Glomerular endothelial cell (primary cell): ENCODE measurements at regions not wholly inside any gene's neighbourhood (a gene's known extent, or its start where the extent isn't known, plus 50 kb on each side); places are given as distances from the start of the nearest gene placed in this dataset.
"Not testable (repeated sequence)": the region's sequence is repeated elsewhere in the genome, so short reads cannot be mapped to it uniquely, and the experiment has no call there.

Experiments used
- DNase-seq: peaks from one replicate; pipeline ENCODE4 v3.0.0-alpha.2; 2011; ENCODE audit warnings: low read depth, low spot score; ENCODE audit errors: extremely low read depth

- DNase-seq = no peak
These were observed 132.3 kb downstream of the CSNK2A3 start for GRCh38 chr11:11220786-11221185.

- DNase-seq = no peak
These were observed 134.4 kb downstream of the CSNK2A3 start for GRCh38 chr11:11218629-11218986.

GRCh38 chr11:11217929-11218628 lies 135.0 kb downstream of the CSNK2A3 start:
- no peak for DNase-seq

GRCh38 chr11:11217289-11217928 lies 135.6 kb downstream of the CSNK2A3 start:
- no peak for DNase-seq

- DNase-seq = no peak
These were observed 137.1 kb downstream of the CSNK2A3 start for GRCh38 chr11:11215944-11216343.

GRCh38 chr11:11215058-11215815 lies 137.8 kb downstream of the CSNK2A3 start:
- no peak for DNase-seq

- DNase-seq = no peak
These were observed 139.9 kb downstream of the CSNK2A3 start for GRCh38 chr11:11213117-11213516.

- no peak for DNase-seq
These were observed 141.2 kb downstream of the CSNK2A3 start for GRCh38 chr11:11211888-11212287.

GRCh38 chr11:11211186-11211585 lies 141.9 kb downstream of the CSNK2A3 start:
- DNase-seq = no peak

- DNase-seq = no peak
These were observed 142.6 kb downstream of the CSNK2A3 start for GRCh38 chr11:11210446-11210845.

GRCh38 chr11:11209967-11210366 lies 143.1 kb downstream of the CSNK2A3 start:
- DNase-seq = no peak

- DNase-seq = no peak
These were observed 144.1 kb downstream of the CSNK2A3 start for GRCh38 chr11:11208994-11209393.

GRCh38 chr11:11207428-11207827 lies 145.6 kb downstream of the CSNK2A3 start:
- no peak for DNase-seq

- no peak for DNase-seq
These were observed 146.6 kb downstream of the CSNK2A3 start for GRCh38 chr11:11206484-11206883.

GRCh38 chr11:11202885-11203284 lies 150.2 kb downstream of the CSNK2A3 start:
- no peak for DNase-seq

- not testable (repeated sequence) for DNase-seq
These were observed 151.7 kb downstream of the CSNK2A3 start for GRCh38 chr11:11201302-11201701.

- no peak for DNase-seq
These were observed 160.5 kb downstream of the CSNK2A3 start for GRCh38 chr11:11192541-11192940.

- DNase-seq = no peak
These were observed 163.5 kb downstream of the CSNK2A3 start for GRCh38 chr11:11189506-11189905.

GRCh38 chr11:11186249-11186648 lies 166.8 kb downstream of the CSNK2A3 start:
- DNase-seq = no peak

GRCh38 chr11:11182261-11182660 lies 170.8 kb downstream of the CSNK2A3 start:
- no peak for DNase-seq

GRCh38 chr11:11178671-11179638 lies 174.1 kb downstream of the CSNK2A3 start:
- DNase-seq = no peak
